Left kidney (tissue), 1 donor: ENCODE measurements at regions not wholly inside any gene's neighbourhood (a gene's known extent, or its start where the extent isn't known, plus 50 kb on each side); places are given as distances from the start of the nearest gene placed in this dataset.
"Not testable (repeated sequence)": the region's sequence is repeated elsewhere in the genome, so short reads cannot be mapped to it uniquely, and the experiment has no call there.

ENCODE experiments used
- DNase-seq: peaks from one replicate; pipeline ENCODE4 v3.0.0-alpha.2; 2013

DNA sequence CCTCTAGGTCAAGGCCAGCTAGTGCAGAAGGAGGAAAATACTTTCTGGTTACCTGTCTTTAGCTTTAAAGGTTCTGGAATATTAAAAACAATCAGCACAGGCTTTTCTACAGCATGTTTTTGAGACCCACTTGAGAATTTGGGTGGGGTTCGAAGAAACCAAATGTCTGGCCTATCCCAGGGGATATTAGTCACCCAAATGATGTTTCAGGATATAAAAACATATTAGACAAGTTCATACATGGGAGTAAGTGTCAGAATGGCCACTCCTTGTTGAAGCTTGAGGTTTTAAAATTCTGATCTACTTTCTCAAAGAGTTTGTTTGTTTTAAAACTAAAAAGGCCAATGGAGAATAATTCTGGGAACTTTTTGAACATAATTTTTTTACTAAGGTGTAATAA is 158.6 kb upstream of the DLX2 start:
- DNase-seq = no peak

DNA sequence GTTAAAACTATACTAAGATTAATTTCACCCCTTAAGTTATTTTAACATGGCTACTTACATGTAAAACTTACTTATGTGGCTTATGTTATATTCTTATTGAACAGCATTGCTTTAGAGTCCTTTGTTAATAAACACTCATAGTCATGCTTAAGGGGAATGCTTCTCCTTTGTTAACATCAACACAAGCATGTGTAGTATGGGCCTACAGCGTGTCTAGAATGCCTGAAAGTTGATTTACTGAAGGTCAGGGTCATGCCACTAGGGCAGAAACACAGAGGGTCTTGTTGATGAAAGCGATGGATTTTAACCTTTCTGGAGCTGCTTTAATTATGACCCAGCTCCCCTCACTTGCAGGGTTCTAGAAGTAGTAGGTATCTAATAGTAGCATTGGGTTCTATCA is 159.8 kb upstream of the DLX2 start:
- no peak for DNase-seq

- DNase-seq = not testable (repeated sequence)
Observed at GRCh38 chr2:172264820-172265219, 162.1 kb upstream of the DLX2 start.

- not testable (repeated sequence) for DNase-seq
Observed at GRCh38 chr2:172269507-172270244, 157.7 kb upstream of the ITGA6 start.

- no peak for DNase-seq
Observed at GRCh38 chr2:172270278-172271079, 156.9 kb upstream of the ITGA6 start.

- DNase-seq = no peak
Observed at GRCh38 chr2:172273910-172274571, 153.3 kb upstream of the ITGA6 start.

- DNase-seq = no peak
Observed at GRCh38 chr2:172275239-172275638, 152.1 kb upstream of the ITGA6 start.

DNA sequence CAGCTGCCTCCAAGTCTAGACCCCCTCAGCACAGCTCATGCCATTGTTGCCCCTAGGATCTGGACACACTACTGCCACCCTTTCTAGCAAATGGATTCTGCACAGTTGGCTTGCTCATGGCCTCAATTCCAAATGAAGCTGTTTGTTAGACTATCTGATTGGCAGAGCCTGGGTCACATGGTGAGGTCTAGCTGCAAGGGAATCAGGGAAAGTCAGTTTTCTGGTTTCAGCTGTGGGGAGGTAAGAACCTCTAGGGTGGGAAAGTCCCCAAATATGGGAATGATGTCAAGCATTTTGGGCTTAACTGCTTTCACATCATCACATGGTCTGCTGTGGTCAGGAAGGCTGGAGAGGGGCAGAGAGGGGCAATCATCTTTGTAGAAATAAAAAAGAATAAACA is 150.4 kb upstream of the ITGA6 start:
- no peak for DNase-seq

- no peak for DNase-seq
Observed at GRCh38 chr2:172278667-172279066, 148.7 kb upstream of the ITGA6 start.

DNA sequence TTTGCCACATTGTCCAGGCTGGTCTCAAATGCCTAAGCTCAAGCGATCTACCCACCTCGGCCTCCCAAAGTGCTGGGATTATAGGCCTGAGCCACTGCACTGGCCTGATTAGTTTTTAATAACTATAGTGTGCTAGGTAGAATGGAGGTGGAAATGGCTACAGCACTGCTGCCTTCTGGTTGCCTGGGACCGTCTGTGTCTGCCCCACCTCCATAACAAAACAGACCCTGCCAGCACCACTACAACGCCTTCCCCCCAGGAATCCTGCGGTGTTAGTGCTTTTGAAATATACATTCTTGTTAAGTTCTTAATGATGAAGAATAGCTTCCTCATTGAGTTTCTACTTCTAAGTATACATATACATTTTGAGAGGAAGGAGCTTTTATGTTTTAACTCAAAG is 148.2 kb upstream of the ITGA6 start:
- no peak for DNase-seq

GRCh38 chr2:172279813-172280212 is 147.6 kb upstream of the ITGA6 start:
- DNase-seq = no peak

- DNase-seq = no peak
Observed at GRCh38 chr2:172280571-172281361, 146.6 kb upstream of the ITGA6 start.

- DNase-seq = no peak
Observed at GRCh38 chr2:172281648-172282570, 145.5 kb upstream of the ITGA6 start.

GRCh38 chr2:172282944-172283343 is 144.4 kb upstream of the ITGA6 start:
- no peak for DNase-seq

DNA sequence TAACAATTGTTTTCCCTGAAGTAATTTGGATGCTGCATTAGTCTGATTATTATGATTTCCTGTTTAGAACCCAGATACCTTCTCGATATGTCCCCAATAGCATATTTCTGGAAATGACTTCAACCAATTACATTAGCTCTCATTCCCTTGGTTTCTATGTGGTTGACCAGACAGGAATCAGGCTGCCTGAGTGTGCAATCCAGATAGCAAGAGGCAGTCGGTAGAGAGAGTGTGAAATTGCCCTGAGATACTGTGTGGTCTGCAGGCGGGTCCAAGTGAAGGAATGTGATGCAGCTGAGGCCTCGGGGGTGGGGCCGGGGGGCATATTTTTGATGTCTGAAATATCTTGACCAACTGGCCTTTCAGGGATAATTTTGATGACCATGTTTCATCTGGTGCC is 143.9 kb upstream of the ITGA6 start:
- DNase-seq = no peak

GRCh38 chr2:172284209-172284608 is 143.2 kb upstream of the ITGA6 start:
- DNase-seq = no peak

- DNase-seq = no peak
Observed at GRCh38 chr2:172285010-172285621, 142.3 kb upstream of the ITGA6 start.

DNA sequence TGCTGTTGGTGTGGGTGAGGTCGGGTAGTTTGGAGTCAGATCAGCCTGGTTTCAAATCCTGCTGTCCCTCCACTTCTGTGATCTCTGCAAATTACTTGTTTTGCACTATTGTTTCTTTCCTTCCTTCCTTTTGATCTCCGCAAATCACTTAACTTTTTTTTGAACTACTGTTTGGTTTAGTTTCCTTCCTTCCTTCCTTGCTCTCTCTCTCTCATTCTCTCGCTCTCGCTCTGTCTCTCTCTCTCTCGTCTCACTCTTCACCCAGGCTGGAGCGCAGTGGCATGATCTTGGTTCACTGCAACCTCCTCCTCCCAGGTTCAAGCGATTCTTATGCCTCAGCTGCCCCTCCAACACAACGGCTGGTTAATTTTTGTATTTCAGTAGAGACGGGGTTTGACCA is 141.6 kb upstream of the ITGA6 start:
- DNase-seq = no peak

- no peak for DNase-seq
Observed at GRCh38 chr2:172287190-172287589, 140.2 kb upstream of the ITGA6 start.

- no peak for DNase-seq
Observed at GRCh38 chr2:172287605-172288315, 139.6 kb upstream of the ITGA6 start.
